ENCODE measurements at regions not wholly inside any gene's neighbourhood (a gene's known extent, or its start where the extent isn't known, plus 50 kb on each side); places are given as distances from the start of the nearest gene placed in this dataset.

DNA sequence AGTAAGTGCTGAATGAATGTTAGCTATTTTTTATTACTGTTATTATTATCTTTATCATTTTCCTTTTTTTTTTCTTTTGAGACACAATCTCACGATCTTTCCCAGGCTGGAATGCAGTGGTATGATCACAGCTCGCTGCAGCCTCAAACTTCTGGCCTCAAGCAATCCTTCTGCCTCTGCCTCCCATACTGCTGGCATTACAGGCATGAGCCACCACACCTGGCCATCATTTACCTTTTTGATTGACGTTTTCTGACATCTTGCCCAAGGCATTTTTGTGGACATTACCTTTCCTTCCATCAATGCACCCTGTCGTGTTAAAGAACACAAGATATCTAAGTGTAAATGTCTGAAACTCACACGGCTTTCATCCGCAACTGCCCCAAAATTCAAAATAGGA lies 138.2 kb downstream of the GAS1 start:
- TF ChIP-seq, protein P1, sequence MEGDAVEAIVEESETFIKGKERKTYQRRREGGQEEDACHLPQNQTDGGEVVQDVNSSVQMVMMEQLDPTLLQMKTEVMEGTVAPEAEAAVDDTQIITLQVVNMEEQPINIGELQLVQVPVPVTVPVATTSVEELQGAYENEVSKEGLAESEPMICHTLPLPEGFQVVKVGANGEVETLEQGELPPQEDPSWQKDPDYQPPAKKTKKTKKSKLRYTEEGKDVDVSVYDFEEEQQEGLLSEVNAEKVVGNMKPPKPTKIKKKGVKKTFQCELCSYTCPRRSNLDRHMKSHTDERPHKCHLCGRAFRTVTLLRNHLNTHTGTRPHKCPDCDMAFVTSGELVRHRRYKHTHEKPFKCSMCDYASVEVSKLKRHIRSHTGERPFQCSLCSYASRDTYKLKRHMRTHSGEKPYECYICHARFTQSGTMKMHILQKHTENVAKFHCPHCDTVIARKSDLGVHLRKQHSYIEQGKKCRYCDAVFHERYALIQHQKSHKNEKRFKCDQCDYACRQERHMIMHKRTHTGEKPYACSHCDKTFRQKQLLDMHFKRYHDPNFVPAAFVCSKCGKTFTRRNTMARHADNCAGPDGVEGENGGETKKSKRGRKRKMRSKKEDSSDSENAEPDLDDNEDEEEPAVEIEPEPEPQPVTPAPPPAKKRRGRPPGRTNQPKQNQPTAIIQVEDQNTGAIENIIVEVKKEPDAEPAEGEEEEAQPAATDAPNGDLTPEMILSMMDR (IDR thresholded peaks at IDR 0.05; ENCODE audit: low read depth, low read length), result no peak
- H3K4me3 ChIP-seq (ENCODE audit: low read depth, low read length), result no peak overlapping the region

DNA sequence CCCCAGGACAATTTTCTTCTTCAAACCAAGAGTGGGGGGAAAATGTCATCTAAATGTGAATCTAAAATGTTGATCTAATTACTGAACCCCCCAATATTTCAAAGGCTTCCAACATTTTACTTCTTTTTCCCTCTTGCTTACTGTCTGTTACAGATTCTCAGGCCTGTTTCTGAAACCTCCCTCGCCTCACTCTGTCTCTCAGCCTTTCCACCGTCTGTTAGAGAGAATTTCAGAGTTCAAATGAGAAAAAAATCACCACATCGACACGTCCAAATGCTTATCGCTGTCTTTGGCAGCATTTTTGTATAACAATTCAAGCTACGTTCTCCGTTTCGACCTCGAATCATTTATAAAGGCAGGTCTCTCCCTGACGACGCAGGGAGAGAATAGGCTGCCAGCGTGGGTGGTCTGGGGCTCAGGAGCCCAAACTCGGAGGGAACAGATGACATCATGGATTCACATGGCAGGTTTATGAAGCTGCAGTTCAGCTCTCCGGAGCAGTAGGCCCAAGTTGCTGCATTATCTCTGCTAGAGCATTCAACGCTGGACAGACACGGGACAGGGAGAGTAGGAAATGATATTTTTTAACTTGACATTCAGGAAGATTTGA lies 139.8 kb downstream of the GAS1 start:
- H3K4me3 ChIP-seq (ENCODE audit: low read depth, low read length), result no peak overlapping the region
- TF ChIP-seq, protein P1 (IDR thresholded peaks at IDR 0.05; ENCODE audit: low read depth, low read length), result no peak

GRCh38 chr9:86804011-86804410 lies 143.3 kb downstream of the GAS1 start:
- TF ChIP-seq, protein P1 (IDR thresholded peaks at IDR 0.05; ENCODE audit: low read depth, low read length), result no peak
- H3K4me3 ChIP-seq (ENCODE audit: low read depth, low read length), result no peak overlapping the region

DNA sequence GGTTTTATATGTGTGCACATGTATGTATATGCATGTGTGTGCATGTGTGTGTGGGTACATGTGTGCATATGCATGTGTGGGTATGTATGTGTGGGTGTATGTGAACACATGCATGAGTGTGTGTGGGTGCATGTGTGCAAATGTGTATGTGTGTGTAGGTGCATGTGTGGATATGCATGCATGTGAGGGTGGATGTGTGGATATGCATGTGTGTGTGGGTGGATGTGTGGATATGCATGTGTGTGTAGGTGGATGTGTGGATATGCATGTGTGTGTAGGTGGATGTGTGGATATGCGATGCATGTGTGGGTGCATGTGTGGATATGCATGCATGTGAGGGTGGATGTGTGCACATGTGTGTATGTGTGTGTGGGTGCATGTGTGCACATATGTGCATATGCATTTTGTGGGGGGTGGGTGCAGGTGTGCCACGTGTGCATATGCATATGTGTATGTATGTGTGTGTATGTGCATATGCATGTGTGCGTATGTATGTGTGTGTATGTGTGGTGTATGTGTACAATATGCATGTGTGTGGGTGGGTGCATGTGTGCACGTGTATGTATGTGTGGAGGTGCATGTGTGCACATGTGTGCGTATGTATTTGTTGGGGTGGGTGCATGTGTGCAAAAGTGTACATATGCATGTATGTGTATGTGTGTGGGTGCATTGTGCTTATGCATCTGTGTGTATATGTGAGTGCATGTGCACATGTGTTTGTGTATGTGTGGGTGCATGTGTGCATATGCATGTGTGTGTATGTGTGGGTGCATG lies 144.2 kb downstream of the GAS1 start:
- TF ChIP-seq, protein P1 (IDR thresholded peaks at IDR 0.05; ENCODE audit: low read depth, low read length), result no peak
- H3K4me3 ChIP-seq (ENCODE audit: low read depth, low read length), result no peak overlapping the region

GRCh38 chr9:86801246-86801645 lies 146.1 kb downstream of the GAS1 start:
- TF ChIP-seq, protein P1 (IDR thresholded peaks at IDR 0.05; ENCODE audit: low read depth, low read length), result no peak
- no peak overlapping the region for H3K4me3 ChIP-seq (ENCODE audit: low read depth, low read length)

GRCh38 chr9:86800681-86801080 lies 146.6 kb downstream of the GAS1 start:
- TF ChIP-seq, protein P1 (IDR thresholded peaks at IDR 0.05; ENCODE audit: low read depth, low read length), result no peak
- no peak overlapping the region for H3K4me3 ChIP-seq (ENCODE audit: low read depth, low read length)

- no peak overlapping the region for H3K4me3 ChIP-seq (ENCODE audit: low read depth, low read length)
- TF ChIP-seq, protein P1 (IDR thresholded peaks at IDR 0.05; ENCODE audit: low read depth, low read length), result no peak
Measured at GRCh38 chr9:86798966-86799365, 148.3 kb downstream of the GAS1 start.

Measured in WI38 (cell line).